ENCODE measurements at regions not wholly inside any gene's neighbourhood (a gene's known extent, or its start where the extent isn't known, plus 50 kb on each side); places are given as distances from the start of the nearest gene placed in this dataset.

GRCh38 chr2:148594216-148594615 lies 50.3 kb upstream of the EPC2 start:
- no peaks in the 10 kb centered on the region for H3K36me3 Mint-ChIP-seq (ENCODE audit: insufficient read depth, unreplicated experiment)
- intact Hi-C loops (cut with micrococcal nuclease; ENCODE audit: unreplicated experiment), result no loop called here
- no peaks in the 10 kb centered on the region for H3K4me1 ChIP-seq
- no peak overlapping the region for H3K4me3 Mint-ChIP-seq (ENCODE audit: unreplicated experiment)
- H3K27ac Mint-ChIP-seq (ENCODE audit: unreplicated experiment), result peak overlapping the region; percentile 23
- BruUV-seq (replicated peaks), result no TSS peak
- no peak overlapping the region for H3K4me3 ChIP-seq (ENCODE audit: low read depth, low read length)
- H3K9me3 Mint-ChIP-seq (ENCODE audit: unreplicated experiment), result no peaks in the 10 kb centered on the region
- TF ChIP-seq CTCF (IDR thresholded peaks at IDR 0.05; ENCODE audit: insufficient read depth in 1 of 2, low read depth in 1 of 2, low read length in 1 of 2, severe bottlenecking in 1 of 2, unreplicated experiment in 1 of 2), result no peak
- no peak for DNase-seq
- no peaks in the 10 kb centered on the region for H3K36me3 ChIP-seq (ENCODE audit: control insufficient read depth, insufficient read depth, low read length)
- CTCF ChIA-PET, result no interaction called here
- POLR2A ChIA-PET, result no interaction called here
- H3K9me3 ChIP-seq, result no peaks in the 10 kb centered on the region
- no peaks in the 10 kb centered on the region for H3K27me3 ChIP-seq (replicated peaks; ENCODE audit: control insufficient read depth, insufficient read depth, low read length)
- peaks cover 7% of the 10 kb centered on the region for H3K27me3 Mint-ChIP-seq (ENCODE audit: insufficient read depth, unreplicated experiment)
- H3K4me1 Mint-ChIP-seq (ENCODE audit: low read depth, unreplicated experiment), result no peaks in the 10 kb centered on the region
